ENCODE measurements at regions not wholly inside any gene's neighbourhood (a gene's known extent, or its start where the extent isn't known, plus 50 kb on each side); places are given as distances from the start of the nearest gene placed in this dataset.

DNA sequence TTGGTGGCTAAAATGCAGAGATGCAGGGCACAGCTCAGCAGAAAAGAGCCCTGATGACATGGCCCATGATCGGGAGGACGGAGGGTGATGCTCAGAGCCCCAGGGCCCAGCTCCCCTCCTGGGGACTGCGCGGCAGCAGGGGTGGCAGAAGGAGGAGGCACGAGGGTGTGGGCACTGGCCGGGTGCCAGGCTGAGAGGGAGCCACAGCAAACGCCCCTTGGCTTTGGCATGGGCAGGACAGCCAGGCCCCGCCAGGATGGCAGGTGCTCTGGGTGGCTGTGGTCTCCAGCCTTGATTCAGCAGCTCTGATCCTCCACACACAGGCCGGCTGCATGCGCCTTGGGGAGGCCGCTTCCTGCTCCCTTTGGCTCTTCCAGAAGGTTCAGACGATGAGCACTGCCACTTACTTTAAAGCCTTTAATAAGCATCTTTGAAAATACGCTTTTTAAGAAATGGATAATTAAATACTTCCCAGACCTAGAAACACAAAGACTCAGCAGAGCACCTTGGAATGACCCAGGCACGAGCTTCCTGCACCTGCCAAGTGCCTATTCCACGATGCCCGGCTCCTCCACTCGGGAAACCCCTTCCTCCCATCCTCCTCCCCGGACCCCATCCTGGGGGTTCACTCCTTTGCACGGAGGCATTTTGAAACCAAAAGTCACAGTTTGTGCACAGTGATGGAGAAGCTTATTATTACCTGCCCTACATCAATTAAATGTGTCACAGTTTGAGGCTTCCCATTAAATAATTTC lies 78.5 kb upstream of the SNTG2 start:
- DNase-seq (no peak), ATAC-seq (ENCODE audit: low read depth) (no peak)
- Histone ChIP-seq H3K36me3 (replicated peaks in 1 of 2; ENCODE audit: control extremely low read depth in 1 of 2, control insufficient read depth in 1 of 2, extremely low read depth in 1 of 2, insufficient read depth in 2 of 2, low read length in 1 of 2) (no peaks in the 10 kb centered on the region), H3K4me3 (ENCODE audit: control extremely low read depth in 1 of 5, extremely low read depth in 1 of 5, insufficient read depth in 1 of 5, low read depth in 2 of 5, low read length in 4 of 5) (no peak overlapping the region), H3K27me3 (replicated peaks in 1 of 4; ENCODE audit: control extremely low read depth in 1 of 4, control insufficient read depth in 3 of 4, insufficient read depth in 4 of 4, low read length in 3 of 4) (peaks cover 0 to 13% (median 0%) of the 10 kb centered on the region in 4 experiments), H3K4me2 (replicated peaks; ENCODE audit: low read depth, low read length, poor library complexity, severe bottlenecking) (no peak overlapping the region), H3K27ac (ENCODE audit: low read length in 2 of 2) (no peak overlapping the region), H2AFZ (ENCODE audit: insufficient read depth, low read depth, low read length, poor library complexity, severe bottlenecking) (no peak overlapping the region), H3K9me3 (ENCODE audit: control extremely low read depth in 1 of 3, control insufficient read depth in 2 of 3, insufficient read depth in 1 of 3, low read length in 2 of 3) (no peaks in the 10 kb centered on the region), H3K4me1 (ENCODE audit: control insufficient read depth in 2 of 2, insufficient read depth in 2 of 2, low read length in 2 of 2) (no peaks in the 10 kb centered on the region), H3K9ac (ENCODE audit: low read length) (no peak overlapping the region), H3K79me2 (ENCODE audit: control insufficient read depth, insufficient read depth, low read length) (no peaks in the 10 kb centered on the region), H4K20me1 (ENCODE audit: control insufficient read depth, insufficient read depth, low read length, poor library complexity, severe bottlenecking) (no peaks in the 10 kb centered on the region)
- Mint-ChIP-seq H3K4me1 (no peaks in the 10 kb centered on the region), H3K4me3 (no peak overlapping the region), H3K27ac (no peak overlapping the region), H3K27me3 (peaks cover 11% of the 10 kb centered on the region), H3K9me3 (ENCODE audit: insufficient read depth) (no peaks in the 10 kb centered on the region)
- 85% methylated on average over 15 of the region's 19 CpGs for WGBS (ENCODE audit: insufficient coverage)
- intact Hi-C loops (cut with micrococcal nuclease), result no loop called here
- POLR2A ChIA-PET, result no interaction called here
- CTCF ChIA-PET, result no interaction called here
- TF ChIP-seq EZH2 (IDR thresholded peaks at IDR 0.05; ENCODE audit: borderline replicate concordance, insufficient read depth, low read depth, low read length, poor library complexity, severe bottlenecking) (no peak), CTCF (IDR thresholded peaks at IDR 0.05) (no peak)

DNA sequence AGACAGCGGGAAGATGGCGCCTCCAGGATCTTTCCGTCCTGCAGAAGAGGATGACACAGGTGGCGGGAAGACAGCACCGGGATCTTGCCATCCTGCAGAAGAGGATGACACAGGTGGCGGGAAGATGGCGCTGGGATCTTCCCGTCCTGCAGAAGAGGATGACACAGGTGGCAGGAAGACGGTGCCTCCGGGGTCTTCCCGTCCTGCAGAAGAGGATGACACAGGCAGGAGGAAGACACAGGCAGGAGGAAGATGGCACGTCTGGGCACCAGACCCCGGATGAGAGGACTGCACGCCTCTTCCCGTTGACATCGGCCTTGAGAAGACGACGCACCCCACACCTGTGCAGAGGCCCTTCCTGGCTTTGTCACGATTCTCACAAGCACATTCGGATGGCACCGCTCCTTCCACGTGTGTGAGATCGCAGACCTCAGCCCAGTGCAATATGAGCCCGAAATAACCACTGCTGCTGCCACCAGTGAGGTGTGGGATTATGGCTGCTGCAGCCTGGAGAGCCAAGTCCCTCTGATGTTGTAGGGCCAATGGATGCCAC lies 79.4 kb upstream of the SNTG2 start:
- no peaks in the 10 kb centered on the region for H3K4me1 Mint-ChIP-seq
- Histone ChIP-seq H3K4me1 (ENCODE audit: control insufficient read depth in 2 of 2, insufficient read depth in 2 of 2, low read length in 2 of 2) (no peaks in the 10 kb centered on the region), H4K20me1 (ENCODE audit: control insufficient read depth, insufficient read depth, low read length, poor library complexity, severe bottlenecking) (no peaks in the 10 kb centered on the region), H3K27ac (ENCODE audit: low read length in 2 of 2) (no peak overlapping the region), H3K4me2 (replicated peaks; ENCODE audit: low read depth, low read length, poor library complexity, severe bottlenecking) (no peak overlapping the region), H3K27me3 (replicated peaks in 1 of 4; ENCODE audit: control extremely low read depth in 1 of 4, control insufficient read depth in 3 of 4, insufficient read depth in 4 of 4, low read length in 3 of 4) (peaks cover 0 to 13% (median 0%) of the 10 kb centered on the region in 4 experiments), H3K79me2 (ENCODE audit: control insufficient read depth, insufficient read depth, low read length) (no peaks in the 10 kb centered on the region), H3K9ac (ENCODE audit: low read length) (no peak overlapping the region), H3K4me3 (ENCODE audit: control extremely low read depth in 1 of 5, extremely low read depth in 1 of 5, insufficient read depth in 1 of 5, low read depth in 2 of 5, low read length in 4 of 5) (no peak overlapping the region), H3K9me3 (ENCODE audit: control extremely low read depth in 1 of 3, control insufficient read depth in 2 of 3, insufficient read depth in 1 of 3, low read length in 2 of 3) (no peaks in the 10 kb centered on the region), H2AFZ (ENCODE audit: insufficient read depth, low read depth, low read length, poor library complexity, severe bottlenecking) (no peak overlapping the region), H3K36me3 (replicated peaks in 1 of 2; ENCODE audit: control extremely low read depth in 1 of 2, control insufficient read depth in 1 of 2, extremely low read depth in 1 of 2, insufficient read depth in 2 of 2, low read length in 1 of 2) (no peaks in the 10 kb centered on the region)
- no peak overlapping the region for H3K4me3 Mint-ChIP-seq
- WGBS (ENCODE audit: insufficient coverage), result 91% methylated on average over 24 of the region's 24 CpGs
- no peak overlapping the region for H3K27ac Mint-ChIP-seq
- no peaks in the 10 kb centered on the region for H3K9me3 Mint-ChIP-seq (ENCODE audit: insufficient read depth)
- CTCF ChIA-PET, result no interaction called here
- ATAC-seq (ENCODE audit: low read depth) (no peak), DNase-seq (no peak)
- TF ChIP-seq EZH2 (IDR thresholded peaks at IDR 0.05; ENCODE audit: borderline replicate concordance, insufficient read depth, low read depth, low read length, poor library complexity, severe bottlenecking) (no peak), CTCF (IDR thresholded peaks at IDR 0.05) (no peak)
- intact Hi-C loops (cut with micrococcal nuclease), result no loop called here
- POLR2A ChIA-PET, result no interaction called here
- peaks cover 18% of the 10 kb centered on the region for H3K27me3 Mint-ChIP-seq
